ENCODE measurements at regions not wholly inside any gene's neighbourhood (a gene's known extent, or its start where the extent isn't known, plus 50 kb on each side); places are given as distances from the start of the nearest gene placed in this dataset.
"Not testable (repeated sequence)": the region's sequence is repeated elsewhere in the genome, so short reads cannot be mapped to it uniquely, and the experiment has no call there.

DNA sequence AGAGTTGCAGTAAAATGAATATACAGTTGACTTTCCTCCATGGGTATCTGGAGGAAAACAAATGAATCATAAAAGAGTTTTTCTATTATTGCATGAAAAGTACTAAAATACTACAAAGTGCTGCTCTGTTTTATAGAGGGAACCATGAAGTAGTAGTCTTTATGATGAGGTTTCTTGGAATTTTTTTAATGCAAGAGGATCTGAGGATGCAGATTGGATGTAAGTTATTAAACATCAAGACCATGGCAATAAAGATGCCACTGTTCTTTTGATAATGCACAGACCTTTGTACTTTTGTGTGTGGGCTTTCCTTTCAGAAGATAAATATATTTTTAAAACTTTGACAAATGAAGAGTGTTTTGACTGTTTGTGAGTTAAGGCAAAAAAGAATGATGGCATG is 87.5 kb downstream of the DACT1 start:
- ATAC-seq (no peak), DNase-seq (no peak)
- intact Hi-C loops (cut with DNase I) = no loop called here

- DNase-seq (no peak), ATAC-seq (no peak)
- intact Hi-C loops (cut with DNase I) = no loop called here
These were observed 88.1 kb downstream of the DACT1 start for GRCh38 chr14:58725871-58726270.

- ATAC-seq = peak in 1 of 2 donors; percentile 40
- intact Hi-C loops (cut with DNase I) = no loop called here
- DNase-seq = no peak
These were observed 93.2 kb downstream of the DACT1 start for GRCh38 chr14:58730792-58731464.

GRCh38 chr14:58731465-58732293 is 93.9 kb downstream of the DACT1 start:
- DNase-seq (no peak), ATAC-seq (peak in 1 of 2 donors; percentile 90)
- intact Hi-C loops (cut with DNase I) = no loop called here

DNA sequence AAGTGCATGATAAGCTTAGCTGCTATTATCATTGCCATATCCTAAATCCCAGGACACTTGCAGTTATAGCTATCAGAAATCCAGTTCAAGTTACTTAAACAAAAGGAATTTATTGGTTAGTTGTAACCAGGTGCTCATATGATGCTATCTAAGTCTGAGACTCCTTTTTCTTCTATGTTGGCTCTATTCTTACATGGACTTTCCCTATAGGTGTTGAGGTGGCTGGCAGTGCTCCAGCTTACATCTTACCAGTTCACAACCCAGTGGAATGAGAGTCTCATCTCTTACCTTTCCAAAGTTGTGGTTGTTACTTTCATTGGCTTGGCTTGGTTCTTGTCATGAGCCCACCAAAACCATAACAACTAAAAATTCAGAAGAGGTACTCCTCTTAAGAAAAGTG is 94.6 kb downstream of the DACT1 start:
- DNase-seq (no peak), ATAC-seq (no peak)
- intact Hi-C loops (cut with DNase I) = no loop called here

DNA sequence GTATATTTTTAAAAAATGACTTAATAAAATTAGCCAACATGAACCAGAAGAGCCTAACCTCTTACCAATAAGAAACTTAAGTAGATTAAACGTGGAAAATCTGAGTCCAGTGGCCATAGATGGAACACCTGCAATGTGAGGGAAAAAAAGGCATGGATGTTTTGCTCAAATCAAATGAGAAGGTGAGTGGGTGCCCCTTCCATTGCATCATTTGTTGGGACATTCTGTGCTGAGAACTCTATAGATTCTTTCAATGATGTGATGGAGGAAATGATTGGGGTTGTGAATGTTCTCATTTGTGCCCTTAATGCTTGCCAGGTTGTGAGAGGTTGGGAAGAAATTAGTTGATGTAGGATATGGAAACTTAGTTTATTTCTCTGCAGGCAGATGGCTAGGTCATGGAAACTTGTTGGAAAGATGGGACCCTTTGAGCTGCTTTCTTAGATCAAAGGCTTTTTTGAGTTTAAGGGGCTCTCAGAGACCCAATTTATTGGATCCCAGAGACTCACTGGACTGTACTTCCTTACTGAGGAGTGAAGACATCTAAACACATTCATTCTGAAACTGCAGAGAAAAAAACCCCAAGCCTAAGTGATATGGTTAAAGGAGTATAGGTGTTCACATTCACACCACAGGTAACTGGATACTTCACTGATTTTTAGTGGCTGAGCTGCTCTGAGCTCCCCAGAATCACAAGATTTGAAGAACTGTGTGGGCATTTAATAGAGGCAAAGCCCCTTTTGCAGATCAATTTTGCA is 95.9 kb downstream of the DACT1 start:
- intact Hi-C loops (cut with DNase I) = no loop called here
- ATAC-seq = no peak
- no peak for DNase-seq

DNA sequence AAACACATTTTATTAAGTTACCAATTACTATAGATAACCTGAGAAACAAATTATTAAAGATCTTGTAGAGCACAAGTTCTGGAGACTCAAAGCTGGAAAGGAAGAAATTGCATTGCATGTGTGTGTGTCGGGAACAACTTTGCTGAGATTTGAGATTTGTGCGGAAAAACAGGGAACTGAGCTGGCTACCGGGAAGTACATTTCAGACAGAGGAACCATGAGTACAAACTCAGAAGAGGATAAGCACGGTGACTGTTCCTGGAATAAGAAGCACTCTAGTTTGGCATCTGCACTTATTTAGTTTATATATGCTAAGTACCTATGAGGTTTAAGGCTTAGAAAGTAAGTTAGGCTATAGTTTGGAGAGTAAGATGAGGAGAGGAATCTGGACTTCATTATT is 97.8 kb downstream of the DACT1 start:
- ATAC-seq = no peak
- intact Hi-C loops (cut with DNase I) = no loop called here
- no peak for DNase-seq

GRCh38 chr14:58736606-58737005 is 98.8 kb downstream of the DACT1 start:
- ATAC-seq (no peak), DNase-seq (no peak)
- intact Hi-C loops (cut with DNase I) = no loop called here

GRCh38 chr14:58737511-58737910 is 99.7 kb downstream of the DACT1 start:
- no peak for ATAC-seq
- intact Hi-C loops (cut with DNase I) = no loop called here
- no peak for DNase-seq

GRCh38 chr14:58738189-58738836 is 100.6 kb downstream of the DACT1 start:
- ATAC-seq (no peak), DNase-seq (no peak)
- intact Hi-C loops (cut with DNase I) = no loop called here

DNA sequence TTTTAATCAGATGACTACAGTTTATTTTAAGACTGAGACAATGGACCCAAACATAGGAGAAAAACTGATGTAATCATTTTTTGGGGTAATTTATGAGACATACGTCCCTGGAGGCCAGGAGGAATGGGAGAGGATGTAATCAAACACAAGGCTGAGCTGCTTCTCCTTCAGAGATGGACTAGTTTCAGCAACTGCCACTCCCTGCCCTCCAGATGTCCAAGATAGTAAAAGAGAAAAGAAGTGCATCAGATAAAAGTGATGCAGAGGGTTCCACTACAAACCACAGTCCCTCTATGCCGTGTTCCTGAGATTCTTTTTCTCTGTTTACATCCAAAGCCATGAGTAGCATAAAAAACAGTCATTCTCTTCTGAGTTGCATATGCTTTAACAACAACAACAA is 101.1 kb downstream of the DACT1 start:
- DNase-seq = no peak
- ATAC-seq = no peak
- intact Hi-C loops (cut with DNase I) = no loop called here

GRCh38 chr14:58739674-58740073 is 101.9 kb downstream of the DACT1 start:
- ATAC-seq = no peak
- intact Hi-C loops (cut with DNase I) = no loop called here

DNA sequence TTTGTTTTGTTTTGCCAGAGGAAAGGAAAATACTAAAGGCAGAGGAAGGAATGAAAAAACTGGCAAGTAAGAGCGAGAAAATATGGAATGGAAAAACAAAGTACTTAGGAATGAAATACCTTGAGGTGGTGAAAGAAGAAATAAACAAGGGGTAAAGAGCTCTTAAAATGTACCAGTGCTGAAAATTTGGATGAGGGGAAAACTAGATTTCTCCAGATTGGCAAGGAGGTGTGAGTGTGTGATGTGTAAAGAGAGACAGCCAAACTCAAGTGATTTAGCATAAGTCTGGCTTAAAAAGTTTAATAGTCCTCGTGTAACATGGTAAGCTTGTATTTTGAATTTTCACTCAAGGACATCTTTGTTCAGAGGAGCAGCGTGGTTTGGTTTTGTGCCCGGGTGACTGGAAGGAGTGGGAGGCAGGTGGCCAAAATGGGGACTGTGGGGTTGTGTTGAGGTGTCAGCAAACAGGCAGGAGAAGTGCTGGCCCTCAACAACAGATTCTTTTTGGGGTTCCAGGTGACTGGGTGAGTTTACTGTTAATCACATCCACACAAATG is 102.7 kb downstream of the DACT1 start:
- intact Hi-C loops (cut with DNase I) = no loop called here
- ATAC-seq = no peak

More at GRCh38 chr14:58739674-58740073, 101.9 kb downstream of the DACT1 start:
- no peak for DNase-seq

GRCh38 chr14:58744801-58745394 is 107.1 kb downstream of the DACT1 start:
- intact Hi-C loops (cut with DNase I) = no loop called here
- no peak for ATAC-seq
- no peak for DNase-seq

More for the DNA sequence above, 102.7 kb downstream of the DACT1 start:
- no peak for DNase-seq

GRCh38 chr14:58746261-58746660 is 108.5 kb downstream of the DACT1 start:
- no peak for ATAC-seq
- intact Hi-C loops (cut with DNase I) = no loop called here

GRCh38 chr14:58746701-58747100 is 108.9 kb downstream of the DACT1 start:
- no peak for ATAC-seq
- no peak for DNase-seq
- intact Hi-C loops (cut with DNase I) = no loop called here

More at GRCh38 chr14:58746261-58746660, 108.5 kb downstream of the DACT1 start:
- DNase-seq = no peak

DNA sequence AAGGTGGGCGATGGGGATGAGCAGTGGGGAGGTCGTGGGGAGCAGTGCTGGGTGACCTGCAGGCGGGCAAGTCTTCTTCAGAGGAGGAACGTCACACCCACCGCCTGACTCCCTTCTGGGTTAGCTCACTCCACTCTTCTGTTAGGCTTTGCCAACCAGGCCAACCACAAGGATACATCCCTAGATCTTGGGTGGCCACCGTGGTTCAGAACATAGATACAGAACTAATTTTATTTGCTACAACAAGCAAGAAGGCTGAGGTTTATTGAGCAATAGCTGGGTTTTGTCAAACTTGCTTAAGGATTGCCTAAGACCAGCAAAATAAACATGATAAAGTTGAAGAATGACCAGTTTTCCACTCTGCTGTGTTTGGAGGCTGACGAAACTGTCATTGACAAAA is 109.4 kb downstream of the DACT1 start:
- intact Hi-C loops (cut with DNase I) = no loop called here
- ATAC-seq (peak; percentile 60 to 67), DNase-seq (peak; percentile 38)

- ATAC-seq; DNase-seq; intact Hi-C loops (cut with DNase I): not testable (repeated sequence)
These were observed 110.5 kb downstream of the DACT1 start for GRCh38 chr14:58748251-58748650.

Data from left cardiac atrium (tissue), 4 donors.